GM18505 (cell line): ENCODE measurements at regions not wholly inside any gene's neighbourhood (a gene's known extent, or its start where the extent isn't known, plus 50 kb on each side); places are given as distances from the start of the nearest gene placed in this dataset.

Experiments used
- ATAC-seq: cut with Tn5 transposase; IDR thresholded peaks from one replicate; pipeline ENCODE4 v1.9.1; 2021; ENCODE audit not compliant: unreplicated experiment
- POLR2A ChIP-seq: IDR thresholded peaks from 4 replicates; pipeline ENCODE4 v1.6.1; 2011; ENCODE audit warnings: borderline replicate concordance; ENCODE audit not compliant: insufficient read depth, insufficient read length; ENCODE audit errors: extremely low read depth

GRCh38 chr3:77943598-77943997, 903.7 kb downstream of the ROBO2 start:
- no peak for TF ChIP-seq POLR2A

GRCh38 chr3:77945320-77945719, 905.4 kb downstream of the ROBO2 start:
- ATAC-seq, result no peak
- TF ChIP-seq POLR2A, result no peak

More at GRCh38 chr3:77943598-77943997, 903.7 kb downstream of the ROBO2 start:
- ATAC-seq, result no peak

DNA sequence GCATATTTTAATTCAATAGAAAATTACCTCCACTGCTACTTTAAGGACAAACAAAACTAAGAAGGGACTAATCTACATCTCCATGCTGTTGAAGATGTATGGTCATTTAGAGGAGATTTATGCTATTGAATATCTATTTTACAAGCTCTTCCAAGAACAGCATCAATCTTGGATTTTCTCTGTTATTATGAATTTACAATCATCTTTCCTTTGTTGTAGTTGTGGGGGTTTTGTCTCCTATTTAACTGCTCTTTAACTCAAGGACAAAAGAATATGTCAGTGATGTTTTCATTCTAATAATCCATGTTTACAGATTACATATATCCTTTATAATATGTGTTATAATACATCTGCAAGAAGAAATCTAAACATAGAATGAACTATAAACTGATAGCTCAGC, 907.8 kb downstream of the ROBO2 start:
- no peak for TF ChIP-seq POLR2A
- no peak for ATAC-seq

DNA sequence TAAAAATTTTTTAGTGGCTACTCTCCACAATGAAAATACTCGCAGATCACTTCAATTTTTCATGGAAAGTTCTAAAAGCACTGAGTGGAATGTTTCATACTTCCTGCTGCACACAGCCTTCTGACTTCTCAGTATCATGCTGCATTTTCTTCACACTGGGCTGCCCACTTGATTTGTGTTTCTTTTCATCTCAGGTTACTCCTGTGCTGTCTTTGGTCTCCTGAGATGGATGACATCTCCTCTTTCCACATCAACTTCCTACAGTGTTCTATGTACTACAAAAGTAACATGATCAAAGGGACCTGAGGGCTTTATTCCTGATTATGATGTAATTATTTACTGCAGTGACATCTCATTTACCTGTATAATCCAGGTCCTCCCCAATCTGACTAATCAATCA, 927.7 kb downstream of the ROBO2 start:
- no peak for ATAC-seq
- no peak for TF ChIP-seq POLR2A

GRCh38 chr3:77976079-77976478, 936.2 kb downstream of the ROBO2 start:
- TF ChIP-seq POLR2A, result no peak
- no peak for ATAC-seq

DNA sequence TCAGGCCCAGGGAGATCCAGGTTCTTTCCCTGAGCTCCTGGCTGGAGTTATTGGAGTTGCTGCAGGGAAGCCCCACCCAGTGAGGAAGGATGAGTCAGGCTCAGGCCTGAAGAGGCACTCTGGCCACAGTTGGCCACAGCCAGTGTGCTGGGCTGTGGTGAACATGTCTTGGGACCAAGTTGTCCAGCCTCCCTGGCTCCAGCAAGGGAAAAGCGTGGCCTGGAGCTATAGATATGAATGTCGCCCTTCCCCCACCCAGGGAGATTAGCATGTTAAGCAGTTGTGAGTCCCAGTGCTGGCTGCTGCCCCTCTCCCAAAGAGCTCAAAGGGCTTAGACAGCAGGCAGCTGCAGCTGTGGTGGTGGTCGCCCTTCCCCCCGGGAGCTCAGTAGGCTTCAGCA, 963.2 kb downstream of the ROBO2 start:
- no peak for TF ChIP-seq POLR2A
- no peak for ATAC-seq

DNA sequence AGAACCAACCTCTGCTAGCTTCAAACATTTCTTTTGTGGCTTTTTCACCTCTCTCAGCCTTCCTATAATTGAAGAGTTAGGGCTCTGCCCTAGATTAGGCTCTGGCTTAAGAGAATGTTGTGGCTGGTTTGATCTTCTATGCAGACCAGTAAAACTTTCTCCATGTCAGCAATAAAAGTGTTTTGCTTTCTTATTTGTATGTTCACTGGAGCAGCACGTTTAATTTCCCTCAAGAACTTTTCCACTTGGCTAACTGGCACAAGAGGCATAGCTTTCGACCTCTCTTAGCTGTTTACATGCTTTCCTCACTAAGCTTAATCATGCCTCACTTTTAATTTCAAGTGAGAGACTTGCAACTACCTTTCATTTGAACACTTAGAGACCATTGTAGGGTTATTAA, 964.7 kb downstream of the ROBO2 start:
- ATAC-seq, result no peak
- TF ChIP-seq POLR2A, result no peak

DNA sequence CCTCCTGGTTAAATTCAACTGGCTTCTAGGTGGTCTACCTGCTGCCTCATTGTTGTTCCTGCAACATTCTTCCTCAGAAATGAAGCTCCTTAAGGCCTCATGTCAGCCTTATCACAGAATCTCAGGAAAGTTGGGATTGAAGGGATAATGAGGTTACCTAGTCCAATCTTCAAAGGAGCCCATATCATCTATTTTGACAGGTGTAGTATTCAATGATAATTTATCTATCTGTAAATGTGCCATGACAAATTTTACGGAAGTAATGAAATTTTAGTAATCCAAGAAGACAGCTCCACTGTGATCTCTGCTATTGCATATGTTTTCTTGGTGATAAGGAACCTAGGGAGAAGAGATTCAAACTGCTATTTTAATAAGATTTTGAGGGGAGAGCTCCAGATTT, 973.8 kb downstream of the ROBO2 start:
- ATAC-seq, result no peak
- no peak for TF ChIP-seq POLR2A

- TF ChIP-seq POLR2A, result no peak
- ATAC-seq, result no peak
Measured at GRCh38 chr3:78015856-78016255, 976.0 kb downstream of the ROBO2 start.

DNA sequence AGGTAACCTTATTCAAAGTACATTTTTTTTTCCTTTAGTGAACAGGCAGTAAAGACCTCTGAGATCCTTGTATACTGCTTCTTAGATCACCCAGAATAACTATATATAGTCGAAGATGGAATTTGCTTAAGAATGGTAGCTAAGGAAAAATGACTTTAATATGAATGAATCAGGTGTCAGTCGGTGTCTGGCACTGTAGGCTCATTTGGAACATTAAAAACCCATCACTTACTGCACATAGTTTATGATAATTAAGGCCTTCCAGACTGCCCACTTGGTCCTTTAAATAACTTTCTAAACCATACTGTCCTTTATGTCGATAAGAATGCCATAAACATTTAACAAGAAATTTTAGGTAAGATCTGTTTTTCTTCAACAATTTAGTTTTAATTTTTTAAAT, 981.8 kb downstream of the ROBO2 start:
- TF ChIP-seq POLR2A, result no peak
- no peak for ATAC-seq

DNA sequence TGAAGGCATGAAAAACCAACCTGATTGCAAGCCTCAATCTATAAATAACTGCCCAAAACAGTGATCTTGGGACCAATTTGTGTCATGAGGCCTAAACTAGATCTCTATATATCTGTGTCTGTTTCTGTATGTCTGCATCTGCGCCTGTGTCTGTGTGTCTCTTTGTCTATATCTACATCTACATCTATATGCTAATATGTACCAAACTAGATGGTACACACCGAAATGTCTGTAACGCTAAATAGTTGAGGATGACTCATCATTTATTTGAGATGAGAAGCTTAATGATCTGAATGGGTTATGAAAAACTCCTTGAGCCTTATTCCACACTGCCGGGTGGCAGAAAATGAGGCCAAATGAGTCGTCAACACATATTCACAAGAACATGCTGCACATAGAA, 982.3 kb downstream of the ROBO2 start:
- TF ChIP-seq POLR2A, result no peak
- no peak for ATAC-seq

- no peak for ATAC-seq
- TF ChIP-seq POLR2A, result no peak
Measured at GRCh38 chr3:78023257-78023656, 983.4 kb downstream of the ROBO2 start.

DNA sequence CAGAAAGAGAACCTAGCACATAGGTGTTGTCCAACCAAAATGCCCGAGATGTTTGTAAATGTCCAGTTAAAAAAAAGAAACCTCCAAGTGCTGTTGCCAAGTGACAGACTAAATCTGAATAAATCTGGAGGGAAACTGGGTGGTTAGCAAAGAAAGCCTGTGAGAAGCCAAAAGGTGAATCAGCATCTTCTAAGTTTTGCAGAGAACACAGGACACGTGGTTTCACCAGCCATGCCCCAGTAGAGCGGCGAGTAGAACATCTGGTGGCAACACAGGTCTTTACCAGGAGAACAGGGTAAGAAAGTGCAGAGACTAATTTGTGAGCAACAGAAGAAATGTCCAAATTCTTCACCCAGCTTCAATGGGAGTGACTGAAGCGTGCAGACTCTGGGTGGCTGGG, 986.0 kb downstream of the ROBO2 start:
- TF ChIP-seq POLR2A, result no peak
- no peak for ATAC-seq

DNA sequence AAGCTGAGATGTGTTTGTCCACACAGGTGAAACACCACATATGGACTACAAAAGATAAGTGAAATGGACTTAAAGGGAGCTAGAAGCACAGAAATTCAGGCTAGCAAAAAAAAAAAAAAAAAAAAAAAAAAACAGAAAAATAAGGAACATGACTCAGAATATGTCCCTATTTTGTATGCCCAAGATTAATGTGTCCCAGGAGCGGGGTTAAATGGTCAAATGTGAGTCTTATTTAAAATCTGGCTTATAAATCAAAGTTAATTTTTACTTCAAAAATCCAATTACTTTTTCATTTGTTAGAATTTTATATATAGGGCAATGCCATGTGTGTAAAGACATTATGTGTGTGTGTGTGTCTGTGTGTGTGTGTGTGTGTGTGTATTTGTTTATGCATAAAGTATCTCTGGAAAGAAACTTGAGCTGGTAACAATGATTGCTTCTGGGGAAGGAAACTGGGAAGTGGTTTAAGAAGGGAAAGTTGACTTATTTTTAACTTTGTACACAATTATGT, 986.5 kb downstream of the ROBO2 start:
- no peak for TF ChIP-seq POLR2A
- no peak for ATAC-seq

DNA sequence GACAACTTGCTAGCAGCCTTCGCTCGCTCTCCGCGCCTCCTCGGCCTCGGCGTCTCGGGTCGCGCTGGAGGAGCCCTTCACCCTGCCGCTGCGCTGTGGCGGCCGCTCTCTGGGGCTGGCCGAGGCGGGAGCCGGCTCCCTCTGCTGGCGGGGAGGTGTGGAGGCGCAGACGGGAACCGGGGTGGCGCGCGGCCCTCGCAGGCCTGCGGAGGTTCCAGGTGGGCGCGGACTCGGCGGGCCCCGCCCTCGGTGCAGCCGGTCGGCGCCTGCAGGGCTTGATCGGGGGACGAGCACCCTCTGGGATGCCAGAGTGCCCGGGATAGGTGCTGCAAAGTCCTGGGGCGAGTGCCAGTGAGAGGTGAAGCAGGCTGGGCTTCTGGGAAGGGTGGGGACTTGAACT, 989.9 kb downstream of the ROBO2 start:
- no peak for ATAC-seq
- no peak for TF ChIP-seq POLR2A

- ATAC-seq, result no peak
- no peak for TF ChIP-seq POLR2A
Measured at GRCh38 chr3:78035131-78035641, 995.3 kb downstream of the ROBO2 start.

DNA sequence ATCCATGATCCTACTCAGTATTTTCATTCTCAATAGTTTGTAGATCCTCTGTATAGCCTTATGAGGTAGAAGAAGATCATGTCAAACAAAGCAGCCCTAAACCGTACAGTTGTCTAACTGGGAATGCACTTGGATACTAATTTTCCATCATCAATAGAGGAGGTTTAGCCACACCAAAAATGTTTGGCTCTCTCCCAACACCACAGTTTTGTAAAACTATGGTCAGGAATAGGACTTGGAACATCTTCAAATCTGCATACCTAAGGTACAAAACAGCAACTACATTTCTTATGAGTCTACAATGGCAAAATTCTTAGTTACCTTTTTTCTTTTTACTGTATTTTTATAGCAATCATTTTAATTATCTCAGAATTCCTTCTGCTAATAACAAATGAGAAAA, 1001.6 kb downstream of the ROBO2 start:
- ATAC-seq, result no peak

More for the DNA sequence above, 1001.6 kb downstream of the ROBO2 start:
- TF ChIP-seq POLR2A, result no peak
